Uterus (tissue), 3 donors: ENCODE measurements at regions not wholly inside any gene's neighbourhood (a gene's known extent, or its start where the extent isn't known, plus 50 kb on each side); places are given as distances from the start of the nearest gene placed in this dataset.

Experiments used
- DNase-seq, 2 donors: peaks; one replicate each; pipeline ENCODE4 v3.0.0-alpha.2; 2019 to 2020
- H3K27ac ChIP-seq, 2 donors: fragments of 200-600 bp; sonication (generic); 1 replicate in 1 of 2; 2 replicates in 1 of 2; pipeline ENCODE4 v1.5.1; 2016 to 2018
- H3K27me3 ChIP-seq, 2 donors: fragments of 200-600 bp; sonication (generic); one replicate each; pipeline ENCODE4 v1.5.1; 2018 to 2019; ENCODE audit warnings: control low read depth in 1 of 2
- H3K36me3 ChIP-seq, 2 donors: fragments of 200-600 bp; sonication (generic); one replicate each; pipeline ENCODE4 v1.5.1; 2019; ENCODE audit warnings: control low read depth in 1 of 2
- H3K4me1 ChIP-seq, 2 donors: fragments of 200-600 bp; sonication (generic); one replicate each; pipeline ENCODE4 v1.5.1; 2018 to 2019; ENCODE audit warnings: control low read depth in 1 of 2
- H3K4me3 ChIP-seq, 2 donors: fragments of 200-600 bp; sonication (generic); 1 replicate in 1 of 2; 2 replicates in 1 of 2; pipeline ENCODE4 v1.5.1; 2018 to 2019; ENCODE audit warnings: mild to moderate bottlenecking in 1 of 2
- H3K9me3 ChIP-seq, 2 donors: fragments of 200-600 bp; sonication (generic); one replicate each; pipeline ENCODE4 v1.5.1; 2019; ENCODE audit warnings: control low read depth in 1 of 2
- CTCF ChIP-seq, 4 experiments: fragments of 200-600 bp in 2 of 4; fragments of 450-650 bp in 2 of 4; sonication (generic) in 2 of 4; IDR thresholded peaks; one replicate each; pipeline ENCODE4 v1.5.1; 2016 to 2019; ENCODE audit warnings: antibody characterized with exemption in 4 of 4, mild to moderate bottlenecking in 2 of 4, moderate library complexity in 1 of 4
- POLR2A ChIP-seq, 2 donors: fragments of 450-650 bp; IDR thresholded peaks; one replicate each; pipeline ENCODE4 v1.6.1; 2016; ENCODE audit warnings: antibody characterized with exemption in 2 of 2, mild to moderate bottlenecking in 1 of 2, moderate library complexity in 1 of 2
- intact Hi-C: fragments of 100-400 bp; cut with DNase I; formaldehyde crosslinking; loops from one replicate; pipeline ENCODE4 v1.15.1; 2023; ENCODE audit warnings: low total_unique reads
- donor health status: DM: yes; HTN: yes; CAD: no.

- no peaks in the 10 kb centered on the region for H3K9me3 ChIP-seq
- H3K4me3 ChIP-seq = no peak overlapping the region
- H3K36me3 ChIP-seq = no peaks in the 10 kb centered on the region
- no peak for DNase-seq
- intact Hi-C loops = no loop called here
- no peak overlapping the region for H3K27ac ChIP-seq
- no peak for TF ChIP-seq CTCF (IDR thresholded peaks at IDR 0.05)
- TF ChIP-seq POLR2A (IDR thresholded peaks at IDR 0.05) = no peak
- H3K27me3 ChIP-seq = no peaks in the 10 kb centered on the region
- no peaks in the 10 kb centered on the region for H3K4me1 ChIP-seq
These were observed 247.6 kb downstream of the RPAP3 start for GRCh38 chr12:47458279-47458678.

- Histone ChIP-seq H3K27ac (no peak overlapping the region), H3K36me3 (no peaks in the 10 kb centered on the region), H3K9me3 (no peaks in the 10 kb centered on the region), H3K4me1 (no peaks in the 10 kb centered on the region), H3K4me3 (no peak overlapping the region), H3K27me3 (no peaks in the 10 kb centered on the region)
- intact Hi-C loops = no loop called here
- no peak for TF ChIP-seq POLR2A (IDR thresholded peaks at IDR 0.05)
- TF ChIP-seq CTCF (IDR thresholded peaks at IDR 0.05) = no peak
- DNase-seq = no peak
These were observed 256.0 kb downstream of the RPAP3 start for GRCh38 chr12:47449797-47450196.

- DNase-seq = no peak
- no peaks in the 10 kb centered on the region for H3K9me3 ChIP-seq
- no peaks in the 10 kb centered on the region for H3K4me1 ChIP-seq
- no peak overlapping the region for H3K4me3 ChIP-seq
- intact Hi-C loops = no loop called here
- H3K27me3 ChIP-seq = no peaks in the 10 kb centered on the region
- TF ChIP-seq POLR2A (IDR thresholded peaks at IDR 0.05) (no peak), CTCF (IDR thresholded peaks at IDR 0.05) (no peak)
- H3K27ac ChIP-seq = no peak overlapping the region
- no peaks in the 10 kb centered on the region for H3K36me3 ChIP-seq
These were observed 263.5 kb downstream of the RPAP3 start for GRCh38 chr12:47442310-47442709.

GRCh38 chr12:47441490-47441889 is 264.3 kb downstream of the RPAP3 start:
- DNase-seq = no peak
- no peaks in the 10 kb centered on the region for H3K36me3 ChIP-seq
- TF ChIP-seq POLR2A (IDR thresholded peaks at IDR 0.05) = no peak
- intact Hi-C loops = no loop called here
- H3K9me3 ChIP-seq = no peaks in the 10 kb centered on the region
- H3K27ac ChIP-seq = no peak overlapping the region
- no peaks in the 10 kb centered on the region for H3K27me3 ChIP-seq
- H3K4me1 ChIP-seq = no peaks in the 10 kb centered on the region
- H3K4me3 ChIP-seq = no peak overlapping the region

- Histone ChIP-seq H3K27ac (no peak overlapping the region), H3K36me3 (no peaks in the 10 kb centered on the region), H3K9me3 (no peaks in the 10 kb centered on the region), H3K27me3 (no peaks in the 10 kb centered on the region), H3K4me1 (no peaks in the 10 kb centered on the region), H3K4me3 (no peak overlapping the region)
- DNase-seq = no peak
- intact Hi-C loops = no loop called here
- no peak for TF ChIP-seq POLR2A (IDR thresholded peaks at IDR 0.05)
- TF ChIP-seq CTCF (IDR thresholded peaks at IDR 0.05) = no peak
These were observed 267.7 kb downstream of the RPAP3 start for GRCh38 chr12:47438175-47438574.

- Histone ChIP-seq H3K4me3 (no peak overlapping the region), H3K27ac (no peak overlapping the region), H3K27me3 (no peaks in the 10 kb centered on the region), H3K36me3 (no peaks in the 10 kb centered on the region), H3K9me3 (no peaks in the 10 kb centered on the region), H3K4me1 (no peaks in the 10 kb centered on the region)
- DNase-seq = no peak
- intact Hi-C loops = no loop called here
- TF ChIP-seq CTCF (IDR thresholded peaks at IDR 0.05) = no peak
These were observed 268.3 kb downstream of the RPAP3 start for GRCh38 chr12:47437570-47437969.
